ENCODE measurements at regions not wholly inside any gene's neighbourhood (a gene's known extent, or its start where the extent isn't known, plus 50 kb on each side); places are given as distances from the start of the nearest gene placed in this dataset.

GRCh38 chr13:82766732-82767321 is 1115.4 kb downstream of the SLITRK1 start (continued):
- no peak for TF ChIP-seq ZNF462 (CRISPR knock-in tag; IDR thresholded peaks at IDR 0.05)
- no peak for TF ChIP-seq ZNF331 (CRISPR knock-in tag; IDR thresholded peaks at IDR 0.05; ENCODE audit: low read depth)
- no peak for TF ChIP-seq ZNF114 (CRISPR knock-in tag; IDR thresholded peaks at IDR 0.05)
- no peak for TF ChIP-seq JUNB (IDR thresholded peaks at IDR 0.05; ENCODE audit: unreplicated experiment)

- H3K36me3 Mint-ChIP-seq (ENCODE audit: low read depth) = no peaks in the 10 kb centered on the region; the same call in 2 of the 3 replicates
- Histone ChIP-seq H3K9me2 (ENCODE audit: insufficient read depth) (peaks cover 5% of the 10 kb centered on the region; the same call in 1 of the 2 replicates), H3K27me3 (ENCODE audit: insufficient read depth) (no peaks in the 10 kb centered on the region), H3K27ac (ENCODE audit: low read depth) (no peak overlapping the region), H3K36me3 (ENCODE audit: insufficient read depth) (no peaks in the 10 kb centered on the region), H4K20me1 (replicated peaks; ENCODE audit: insufficient read depth) (no peaks in the 10 kb centered on the region), H3K4me1 (ENCODE audit: insufficient read depth) (no peaks in the 10 kb centered on the region), H3K79me2 (replicated peaks; ENCODE audit: insufficient read depth) (no peaks in the 10 kb centered on the region), H3F3A (replicated peaks; ENCODE audit: low read depth) (no peaks in the 10 kb centered on the region), H2AFZ (peak overlapping the region; percentile 87), H3K4me3 (no peak overlapping the region), H3K4me2 (no peak overlapping the region)
- TF ChIP-seq EZH2 (IDR thresholded peaks at IDR 0.05; ENCODE audit: low read depth, unreplicated experiment) (no peak), EZH2phosphoT487 (IDR thresholded peaks at IDR 0.05; ENCODE audit: unreplicated experiment) (no peak), STAT1 (IDR thresholded peaks at IDR 0.05; ENCODE audit: unreplicated experiment) (no peak), NANOG (IDR thresholded peaks at IDR 0.05; ENCODE audit: borderline replicate concordance) (no peak), POLR2AphosphoS5 (IDR thresholded peaks at IDR 0.05; ENCODE audit: low read depth) (no peak), CTCF (conservative IDR thresholded peaks at IDR 0.05; ENCODE audit: low read depth in 2 of 2) (peak; percentile 74 to 79)
- no peak overlapping the region for H3K4me3 Mint-ChIP-seq
- ATAC-seq (peak; percentile 99), DNase-seq (ENCODE audit: low spot score) (peak; percentile 83)
- peaks cover 3% of the 10 kb centered on the region; the same call in 1 of the 3 replicates for H3K4me1 Mint-ChIP-seq
- H3K9me3 Mint-ChIP-seq = no peaks in the 10 kb centered on the region
- no peak overlapping the region for H3K27ac Mint-ChIP-seq
- H3K27me3 Mint-ChIP-seq (ENCODE audit: insufficient read depth, low read depth, poor library complexity) = peaks cover 5% of the 10 kb centered on the region
Observed at GRCh38 chr13:82758044-82758443, 1124.2 kb downstream of the SLITRK1 start.
